ENCODE measurements at regions not wholly inside any gene's neighbourhood (a gene's known extent, or its start where the extent isn't known, plus 50 kb on each side); places are given as distances from the start of the nearest gene placed in this dataset.
"Not testable (repeated sequence)": the region's sequence is repeated elsewhere in the genome, so short reads cannot be mapped to it uniquely, and the experiment has no call there.

- no peak for DNase-seq (ENCODE audit: low read depth)
- no peak for TF ChIP-seq CTCF (IDR thresholded peaks at IDR 0.05; ENCODE audit: insufficient read depth, low read length)
- H3K4me3 ChIP-seq (ENCODE audit: low read depth, low read length), result no peak overlapping the region
These were observed 140.6 kb upstream of the TBC1D5 start for GRCh38 chr3:17882981-17883380.

GRCh38 chr3:17877299-17877698 is 134.9 kb upstream of the TBC1D5 start:
- H3K4me3 ChIP-seq (ENCODE audit: low read depth, low read length), result no peak overlapping the region
- no peak for TF ChIP-seq CTCF (IDR thresholded peaks at IDR 0.05; ENCODE audit: insufficient read depth, low read length)
- no peak for DNase-seq (ENCODE audit: low read depth)

GRCh38 chr3:17874636-17875035 is 132.2 kb upstream of the TBC1D5 start:
- no peak for TF ChIP-seq CTCF (IDR thresholded peaks at IDR 0.05; ENCODE audit: insufficient read depth, low read length)
- DNase-seq (ENCODE audit: low read depth), result no peak
- no peak overlapping the region for H3K4me3 ChIP-seq (ENCODE audit: low read depth, low read length)

- TF ChIP-seq CTCF (IDR thresholded peaks at IDR 0.05; ENCODE audit: insufficient read depth, low read length), result no peak
- DNase-seq (ENCODE audit: low read depth), result no peak
- no peak overlapping the region for H3K4me3 ChIP-seq (ENCODE audit: low read depth, low read length)
These were observed 130.0 kb upstream of the TBC1D5 start for GRCh38 chr3:17872457-17872856.

- TF ChIP-seq CTCF (IDR thresholded peaks at IDR 0.05; ENCODE audit: insufficient read depth, low read length), result no peak
- DNase-seq (ENCODE audit: low read depth), result no peak
- no peak overlapping the region for H3K4me3 ChIP-seq (ENCODE audit: low read depth, low read length)
These were observed 123.2 kb upstream of the TBC1D5 start for GRCh38 chr3:17865631-17866030.

GRCh38 chr3:17861476-17861875 is 119.0 kb upstream of the TBC1D5 start:
- no peak for TF ChIP-seq CTCF (IDR thresholded peaks at IDR 0.05; ENCODE audit: insufficient read depth, low read length)
- no peak for DNase-seq (ENCODE audit: low read depth)
- H3K4me3 ChIP-seq (ENCODE audit: low read depth, low read length), result no peak overlapping the region

- H3K4me3 ChIP-seq (ENCODE audit: low read depth, low read length); DNase-seq (ENCODE audit: low read depth): not testable (repeated sequence)
These were observed 118.5 kb upstream of the TBC1D5 start for GRCh38 chr3:17860840-17861471.
